ENCODE measurements at regions not wholly inside any gene's neighbourhood (a gene's known extent, or its start where the extent isn't known, plus 50 kb on each side); places are given as distances from the start of the nearest gene placed in this dataset.

GRCh38 chr12:76142305-76142704, 57.8 kb upstream of the NAP1L1 start:
- H3K27ac ChIP-seq = no peak overlapping the region
- DNase-seq = no peak
- intact Hi-C loops (cut with DNase I; ENCODE audit: low total_unique reads) = no loop called here
- TF ChIP-seq, protein P1, sequence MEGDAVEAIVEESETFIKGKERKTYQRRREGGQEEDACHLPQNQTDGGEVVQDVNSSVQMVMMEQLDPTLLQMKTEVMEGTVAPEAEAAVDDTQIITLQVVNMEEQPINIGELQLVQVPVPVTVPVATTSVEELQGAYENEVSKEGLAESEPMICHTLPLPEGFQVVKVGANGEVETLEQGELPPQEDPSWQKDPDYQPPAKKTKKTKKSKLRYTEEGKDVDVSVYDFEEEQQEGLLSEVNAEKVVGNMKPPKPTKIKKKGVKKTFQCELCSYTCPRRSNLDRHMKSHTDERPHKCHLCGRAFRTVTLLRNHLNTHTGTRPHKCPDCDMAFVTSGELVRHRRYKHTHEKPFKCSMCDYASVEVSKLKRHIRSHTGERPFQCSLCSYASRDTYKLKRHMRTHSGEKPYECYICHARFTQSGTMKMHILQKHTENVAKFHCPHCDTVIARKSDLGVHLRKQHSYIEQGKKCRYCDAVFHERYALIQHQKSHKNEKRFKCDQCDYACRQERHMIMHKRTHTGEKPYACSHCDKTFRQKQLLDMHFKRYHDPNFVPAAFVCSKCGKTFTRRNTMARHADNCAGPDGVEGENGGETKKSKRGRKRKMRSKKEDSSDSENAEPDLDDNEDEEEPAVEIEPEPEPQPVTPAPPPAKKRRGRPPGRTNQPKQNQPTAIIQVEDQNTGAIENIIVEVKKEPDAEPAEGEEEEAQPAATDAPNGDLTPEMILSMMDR (IDR thresholded peaks at IDR 0.05) = no peak
- H3K4me1 ChIP-seq = no peaks in the 10 kb centered on the region
- no peaks in the 10 kb centered on the region for H3K9me3 ChIP-seq
- H3K4me3 ChIP-seq = no peak overlapping the region
- no peaks in the 10 kb centered on the region for H3K27me3 ChIP-seq
- H3K36me3 ChIP-seq = no peaks in the 10 kb centered on the region

- no peaks in the 10 kb centered on the region for H3K9me3 ChIP-seq
- no peak overlapping the region for H3K27ac ChIP-seq
- H3K36me3 ChIP-seq = no peaks in the 10 kb centered on the region
- intact Hi-C loops (cut with DNase I; ENCODE audit: low total_unique reads) = no loop called here
- DNase-seq = no peak
- no peaks in the 10 kb centered on the region for H3K4me1 ChIP-seq
- TF ChIP-seq, protein P1 (IDR thresholded peaks at IDR 0.05) = no peak
- H3K4me3 ChIP-seq = no peak overlapping the region
- H3K27me3 ChIP-seq = no peaks in the 10 kb centered on the region
These were observed 54.2 kb upstream of the NAP1L1 start for GRCh38 chr12:76138656-76139055.

GRCh38 chr12:76137606-76138005, 53.1 kb upstream of the NAP1L1 start:
- H3K27me3 ChIP-seq = no peaks in the 10 kb centered on the region
- no peak overlapping the region for H3K4me3 ChIP-seq
- no peak overlapping the region for H3K27ac ChIP-seq
- no peaks in the 10 kb centered on the region for H3K4me1 ChIP-seq
- TF ChIP-seq, protein P1 (IDR thresholded peaks at IDR 0.05) = no peak
- H3K36me3 ChIP-seq = no peaks in the 10 kb centered on the region
- no peaks in the 10 kb centered on the region for H3K9me3 ChIP-seq
- intact Hi-C loops (cut with DNase I; ENCODE audit: low total_unique reads) = no loop called here
- DNase-seq = no peak

GRCh38 chr12:76135456-76135855, 51.0 kb upstream of the NAP1L1 start:
- H3K36me3 ChIP-seq = no peaks in the 10 kb centered on the region
- no peaks in the 10 kb centered on the region for H3K9me3 ChIP-seq
- no peak overlapping the region for H3K4me3 ChIP-seq
- intact Hi-C loops (cut with DNase I; ENCODE audit: low total_unique reads) = no loop called here
- no peak overlapping the region for H3K27ac ChIP-seq
- no peaks in the 10 kb centered on the region for H3K4me1 ChIP-seq
- no peaks in the 10 kb centered on the region for H3K27me3 ChIP-seq
- no peak for DNase-seq
- TF ChIP-seq, protein P1 (IDR thresholded peaks at IDR 0.05) = no peak

Measured in tibial artery (tissue), 4 donors.